ENCODE measurements at regions not wholly inside any gene's neighbourhood (a gene's known extent, or its start where the extent isn't known, plus 50 kb on each side); places are given as distances from the start of the nearest gene placed in this dataset.

DNA sequence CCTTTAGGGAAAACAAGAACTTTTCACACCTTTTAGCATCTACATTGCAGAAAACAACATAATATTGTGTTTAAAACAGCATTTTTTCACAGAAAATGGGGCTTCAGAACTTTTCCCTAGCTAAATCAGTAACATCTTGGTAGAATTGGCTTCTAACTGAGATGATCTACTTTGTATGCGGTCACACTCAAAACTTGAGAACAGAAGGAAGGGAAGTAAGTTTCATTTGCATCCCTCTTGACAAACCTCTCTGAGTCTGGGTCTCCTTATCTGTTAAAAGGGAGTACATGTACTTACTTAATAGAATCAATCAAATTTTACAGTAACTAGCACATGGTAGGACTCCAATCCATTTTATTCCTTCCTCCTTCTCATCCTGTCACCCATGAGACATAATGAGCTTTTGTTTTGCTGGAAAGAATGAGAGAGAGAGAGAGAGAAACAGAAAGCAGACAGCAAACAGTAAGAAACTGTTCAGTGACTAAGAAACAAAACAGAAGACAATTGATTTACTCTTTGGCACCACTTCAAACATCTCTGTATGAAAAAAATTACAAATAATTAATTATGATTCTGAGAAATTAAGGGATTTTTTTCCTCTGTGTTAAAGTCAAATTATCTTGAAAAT lies 387.3 kb downstream of the SATB2 start:
- intact Hi-C loops (cut with DNase I) = no loop called here
- Histone ChIP-seq H3K27ac (no peak overlapping the region), H3K9me3 (replicated peaks in 1 of 3) (no peaks in the 10 kb centered on the region), H3K36me3 (replicated peaks in 1 of 2) (no peaks in the 10 kb centered on the region), H3K4me3 (no peak overlapping the region), H3K4me1 (replicated peaks in 1 of 2) (no peaks in the 10 kb centered on the region), H3K27me3 (no peaks in the 10 kb centered on the region)
- TF ChIP-seq POLR2A (IDR thresholded peaks at IDR 0.05) = no peak
- TF ChIP-seq, protein P1, sequence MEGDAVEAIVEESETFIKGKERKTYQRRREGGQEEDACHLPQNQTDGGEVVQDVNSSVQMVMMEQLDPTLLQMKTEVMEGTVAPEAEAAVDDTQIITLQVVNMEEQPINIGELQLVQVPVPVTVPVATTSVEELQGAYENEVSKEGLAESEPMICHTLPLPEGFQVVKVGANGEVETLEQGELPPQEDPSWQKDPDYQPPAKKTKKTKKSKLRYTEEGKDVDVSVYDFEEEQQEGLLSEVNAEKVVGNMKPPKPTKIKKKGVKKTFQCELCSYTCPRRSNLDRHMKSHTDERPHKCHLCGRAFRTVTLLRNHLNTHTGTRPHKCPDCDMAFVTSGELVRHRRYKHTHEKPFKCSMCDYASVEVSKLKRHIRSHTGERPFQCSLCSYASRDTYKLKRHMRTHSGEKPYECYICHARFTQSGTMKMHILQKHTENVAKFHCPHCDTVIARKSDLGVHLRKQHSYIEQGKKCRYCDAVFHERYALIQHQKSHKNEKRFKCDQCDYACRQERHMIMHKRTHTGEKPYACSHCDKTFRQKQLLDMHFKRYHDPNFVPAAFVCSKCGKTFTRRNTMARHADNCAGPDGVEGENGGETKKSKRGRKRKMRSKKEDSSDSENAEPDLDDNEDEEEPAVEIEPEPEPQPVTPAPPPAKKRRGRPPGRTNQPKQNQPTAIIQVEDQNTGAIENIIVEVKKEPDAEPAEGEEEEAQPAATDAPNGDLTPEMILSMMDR (IDR thresholded peaks at IDR 0.05) = no peak
- DNase-seq = no peak
- 86 to 95% (median 88%) methylated on average over 1 of the region's 1 CpG for WGBS, 4 donors

DNA sequence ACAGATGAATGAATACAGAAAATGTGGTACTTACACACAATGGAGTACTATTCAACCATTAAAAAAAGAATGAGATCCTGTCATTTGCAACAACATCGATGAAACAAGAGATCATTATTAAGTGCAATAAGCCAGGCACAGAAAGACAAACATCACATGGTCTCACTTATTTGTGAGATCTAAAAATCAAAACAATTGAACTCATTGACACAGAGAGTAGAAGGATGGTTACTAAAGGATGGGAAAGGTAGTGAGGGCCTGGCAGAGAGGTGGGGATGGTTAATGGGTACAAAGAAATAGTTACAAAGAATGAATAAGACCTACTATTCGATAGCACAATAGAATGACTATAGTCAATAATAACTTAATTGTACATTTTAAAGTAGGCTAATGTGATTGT lies 393.5 kb downstream of the SATB2 start:
- Histone ChIP-seq H3K9me3 (replicated peaks in 1 of 3) (no peaks in the 10 kb centered on the region), H3K36me3 (replicated peaks in 1 of 2) (no peaks in the 10 kb centered on the region), H3K4me1 (replicated peaks in 1 of 2) (no peaks in the 10 kb centered on the region), H3K27ac (no peak overlapping the region), H3K4me3 (no peak overlapping the region), H3K27me3 (no peaks in the 10 kb centered on the region)
- intact Hi-C loops (cut with DNase I) = no loop called here
- 82 to 91% (median 84%) methylated on average over 2 of the region's 2 CpGs for WGBS, 4 donors
- DNase-seq = no peak
- TF ChIP-seq, protein P1 (IDR thresholded peaks at IDR 0.05) = no peak
- TF ChIP-seq POLR2A (IDR thresholded peaks at IDR 0.05) = no peak

GRCh38 chr2:199057936-199058335 lies 399.8 kb downstream of the SATB2 start:
- 73 to 88% (median 83%) methylated on average over 2 of the region's 2 CpGs for WGBS, 4 donors
- Histone ChIP-seq H3K4me1 (replicated peaks in 1 of 2) (no peaks in the 10 kb centered on the region), H3K27ac (no peak overlapping the region), H3K27me3 (no peaks in the 10 kb centered on the region), H3K9me3 (replicated peaks in 1 of 3) (no peaks in the 10 kb centered on the region), H3K4me3 (no peak overlapping the region), H3K36me3 (replicated peaks in 1 of 2) (no peaks in the 10 kb centered on the region)
- DNase-seq = no peak
- intact Hi-C loops (cut with DNase I) = no loop called here
- TF ChIP-seq POLR2A (IDR thresholded peaks at IDR 0.05) = no peak
- TF ChIP-seq, protein P1 (IDR thresholded peaks at IDR 0.05) = no peak

- intact Hi-C loops (cut with DNase I) = no loop called here
- Histone ChIP-seq H3K27ac (no peak overlapping the region), H3K27me3 (no peaks in the 10 kb centered on the region), H3K36me3 (replicated peaks in 1 of 2) (no peaks in the 10 kb centered on the region), H3K4me1 (replicated peaks in 1 of 2) (no peaks in the 10 kb centered on the region), H3K9me3 (replicated peaks in 1 of 3) (no peaks in the 10 kb centered on the region), H3K4me3 (no peak overlapping the region)
- 59 to 61% (median 59%) methylated on average over 2 of the region's 2 CpGs for WGBS, 4 donors
- TF ChIP-seq, protein P1 (IDR thresholded peaks at IDR 0.05) = no peak
- TF ChIP-seq POLR2A (IDR thresholded peaks at IDR 0.05) = no peak
- no peak for DNase-seq
These were observed 402.4 kb downstream of the SATB2 start for GRCh38 chr2:199055336-199055735.
